SW480 (cell line): ENCODE measurements at regions not wholly inside any gene's neighbourhood (a gene's known extent, or its start where the extent isn't known, plus 50 kb on each side); places are given as distances from the start of the nearest gene placed in this dataset.

ENCODE experiments used
- DNase-seq: peaks from one replicate; pipeline ENCODE4 v3.0.0-alpha.2; 2016; ENCODE audit warnings: low spot score

DNA sequence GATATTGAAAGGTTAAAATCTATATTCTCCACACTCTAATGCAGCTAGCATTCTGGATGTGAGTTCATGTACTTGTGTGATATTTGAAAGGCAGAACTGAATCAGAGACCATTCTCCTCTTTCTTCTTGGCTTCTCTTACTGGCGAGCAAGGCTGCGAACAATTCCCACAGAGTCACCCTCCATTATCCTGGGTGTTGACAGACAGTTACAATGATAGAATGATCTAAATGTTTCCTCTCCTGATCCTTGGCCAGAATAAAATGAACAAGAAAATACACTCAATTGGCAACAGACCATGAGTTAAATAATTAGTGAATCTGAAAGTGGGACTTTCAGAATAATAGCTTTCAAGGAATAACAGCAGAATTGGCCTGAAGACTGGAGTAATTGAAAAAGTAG, 342.8 kb downstream of the RAPGEF2 start:
- DNase-seq = no peak

DNA sequence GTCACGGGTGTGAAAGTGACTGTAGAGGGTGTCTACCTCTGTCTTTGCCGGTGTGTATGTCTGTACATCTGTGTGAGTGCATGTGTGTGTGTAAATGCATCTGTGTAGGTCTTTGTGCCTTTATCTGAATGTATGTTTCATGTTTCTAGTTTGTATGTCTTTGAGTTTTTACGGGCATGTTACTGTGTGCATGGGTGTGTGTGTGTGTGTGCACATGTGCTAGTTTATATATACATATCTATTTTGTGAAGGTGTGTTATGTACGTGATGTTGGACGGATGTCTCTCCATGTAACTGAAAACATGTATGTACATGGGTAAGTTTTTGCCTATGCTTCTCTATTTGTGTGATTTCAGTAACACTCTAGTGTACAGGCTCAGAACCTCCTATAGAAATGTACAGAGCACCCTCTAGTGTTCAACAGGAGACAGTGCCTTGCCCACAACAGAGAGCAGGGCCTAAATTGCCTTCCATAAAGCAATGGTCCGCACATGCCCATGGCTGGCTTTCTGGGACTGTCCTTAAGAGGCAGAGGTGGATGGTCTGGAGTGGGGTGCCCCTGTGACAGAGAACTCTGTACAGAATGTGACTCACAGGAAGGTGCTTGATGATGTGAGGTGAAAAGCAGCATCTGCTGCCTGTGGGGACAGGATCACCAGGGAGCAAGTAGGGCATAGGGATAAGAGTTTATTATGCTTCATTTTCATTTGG, 343.5 kb downstream of the RAPGEF2 start:
- DNase-seq = peak; percentile 72

DNA sequence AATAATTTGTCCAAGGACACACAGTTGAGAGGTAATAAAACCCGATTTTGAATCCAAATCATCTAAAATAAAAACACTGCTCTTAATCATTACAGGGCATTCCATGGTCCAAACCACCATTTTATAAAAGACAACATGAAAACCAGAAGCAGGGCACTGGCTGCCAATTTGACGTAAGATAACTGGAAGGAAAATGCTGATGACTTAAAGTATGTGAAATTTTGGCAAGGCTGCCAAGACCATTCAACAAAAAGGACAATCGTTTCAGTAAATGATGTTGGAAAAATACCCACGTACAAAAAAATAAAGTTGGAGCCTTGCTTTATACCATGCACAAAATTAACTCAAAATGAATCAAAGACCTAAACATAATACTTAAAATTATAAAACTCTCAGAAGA, 344.4 kb downstream of the RAPGEF2 start:
- no peak for DNase-seq

DNA sequence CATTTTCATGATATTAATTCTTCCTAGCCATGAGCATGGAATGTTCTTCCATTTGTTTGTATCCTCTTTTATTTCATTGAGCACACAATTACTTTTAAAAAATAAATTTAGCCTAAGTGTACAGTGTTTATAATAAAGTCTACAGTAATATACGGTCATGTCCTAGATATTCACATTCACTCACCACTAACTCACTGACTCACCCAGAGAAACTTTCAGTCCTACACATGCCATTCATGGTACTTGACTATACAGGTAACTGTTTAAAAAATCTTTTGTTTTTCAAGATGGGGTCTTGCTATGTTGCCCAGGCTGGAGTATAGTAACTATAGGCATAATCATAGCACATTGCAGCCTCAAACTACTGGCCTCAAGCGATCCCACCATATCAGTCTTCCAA, 348.1 kb downstream of the RAPGEF2 start:
- DNase-seq = no peak

DNA sequence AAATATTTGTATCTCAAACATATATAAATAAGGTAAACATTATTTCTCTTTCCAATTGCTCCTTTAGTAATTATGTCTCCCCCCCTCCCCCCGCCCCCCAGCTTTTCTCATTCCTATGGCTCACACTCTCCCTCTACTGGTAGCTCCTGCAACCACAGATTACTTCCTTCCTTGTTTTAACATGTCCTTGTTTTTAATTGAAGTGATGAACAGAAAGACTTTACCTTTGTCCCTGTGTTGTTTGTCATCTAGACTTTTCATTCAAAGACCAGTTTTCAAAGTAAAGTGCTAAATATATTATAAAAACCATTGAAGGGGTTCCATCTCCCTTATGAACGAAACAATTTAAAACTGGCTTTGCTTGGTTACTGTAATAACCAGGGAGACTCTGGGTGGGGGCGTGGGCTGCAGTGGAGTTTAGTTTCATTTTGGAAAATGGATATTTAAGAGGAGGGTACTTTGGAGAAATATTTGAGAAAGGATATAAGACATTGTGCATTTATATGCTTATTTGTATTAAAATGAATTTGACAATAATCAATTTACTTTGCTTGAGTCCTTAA, 352.9 kb downstream of the RAPGEF2 start:
- DNase-seq = peak; percentile 25

DNA sequence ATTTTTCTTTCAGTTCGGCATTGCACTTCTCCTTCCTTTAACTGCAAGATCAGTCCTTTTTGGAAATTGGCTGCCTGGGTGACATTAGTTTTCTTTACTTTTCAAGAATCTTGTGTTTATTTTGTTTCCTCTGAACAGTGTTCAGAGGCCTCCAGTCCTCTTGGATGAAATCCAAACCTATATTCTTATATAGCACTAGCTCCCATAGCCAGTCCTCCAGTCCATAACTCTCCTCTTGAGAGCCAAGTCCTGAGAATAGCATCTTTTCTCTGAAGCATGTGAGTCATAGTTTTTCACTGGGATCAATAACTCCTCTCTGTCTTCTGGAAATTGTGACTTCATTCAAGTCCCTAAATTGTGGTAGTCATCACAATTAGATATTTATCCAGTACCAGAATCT, 357.5 kb downstream of the RAPGEF2 start:
- no peak for DNase-seq

DNA sequence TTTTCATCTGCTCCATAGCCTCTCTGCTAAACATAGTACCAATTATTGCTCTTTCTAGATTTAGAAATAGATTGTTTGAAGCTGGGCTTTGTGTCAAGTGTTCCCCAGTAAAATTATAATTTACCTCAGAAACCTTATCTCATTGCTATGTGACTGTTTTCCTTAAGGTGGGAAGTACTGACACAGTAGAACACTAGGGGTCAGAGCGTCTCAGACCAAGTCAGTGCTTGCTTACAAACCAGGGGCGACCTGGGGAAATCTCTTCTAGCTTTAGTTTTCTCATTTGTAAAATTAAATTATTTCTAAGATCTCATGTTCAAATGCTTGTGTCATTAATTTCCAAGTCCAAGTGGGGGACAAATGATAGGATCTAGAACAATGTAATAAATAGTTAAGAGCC, 360.4 kb downstream of the RAPGEF2 start:
- no peak for DNase-seq

DNA sequence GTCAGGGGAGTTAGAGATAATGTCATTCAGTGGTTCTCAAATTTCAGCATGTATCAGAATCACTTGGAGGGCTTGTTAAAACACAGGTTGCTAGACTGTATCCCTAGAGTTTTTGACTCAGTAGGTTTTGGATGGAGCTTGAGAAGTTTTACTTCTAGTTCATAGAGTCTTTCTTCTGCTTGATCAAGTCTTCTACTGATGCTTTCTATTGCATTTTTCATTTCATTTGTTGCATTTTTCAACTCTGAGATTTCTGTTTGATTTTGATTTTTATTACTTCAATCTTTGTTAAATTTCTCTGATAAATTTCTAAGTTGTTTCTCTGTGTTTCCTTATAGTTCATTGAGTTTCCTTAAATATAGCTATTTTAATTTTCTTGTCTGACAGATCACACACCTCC, 361.4 kb downstream of the RAPGEF2 start:
- DNase-seq = no peak

DNA sequence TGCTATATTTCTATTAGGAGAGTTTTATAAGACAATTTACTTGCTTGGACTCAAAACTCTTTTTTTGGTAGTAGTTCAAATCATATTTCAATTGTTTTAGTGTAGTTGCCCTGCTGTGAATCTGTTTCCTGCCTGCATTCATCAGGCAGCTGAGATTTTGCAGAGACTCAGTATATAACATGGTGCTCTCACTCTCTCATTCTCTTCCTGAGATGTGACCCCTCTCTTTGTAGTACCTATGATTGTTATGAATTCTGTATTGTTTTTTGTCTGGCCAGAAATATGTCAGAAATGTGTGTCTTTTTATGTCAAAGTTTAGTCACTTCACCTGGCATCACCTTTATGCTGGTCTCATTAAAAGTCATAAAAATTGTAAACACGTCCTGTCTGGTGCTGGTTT, 374.0 kb downstream of the RAPGEF2 start:
- DNase-seq = no peak

DNA sequence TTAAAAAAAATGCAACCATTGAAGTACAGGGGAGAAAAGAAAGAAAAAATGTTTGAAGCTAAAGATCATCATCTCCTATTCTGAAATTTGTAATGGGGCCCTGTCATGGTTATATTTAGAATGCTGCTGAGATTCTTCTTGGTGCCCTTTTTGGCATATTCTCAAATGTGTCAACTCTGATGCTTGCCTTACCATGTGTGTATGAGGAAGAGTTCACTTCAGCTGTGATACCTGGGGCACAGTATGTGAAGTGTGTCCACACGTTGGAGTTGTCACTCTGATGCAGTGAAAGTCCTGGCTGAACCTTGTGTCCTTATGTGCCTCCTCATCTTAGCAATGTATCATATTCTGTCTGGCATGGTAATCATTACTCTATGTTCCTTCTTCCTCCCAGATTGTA, 377.9 kb downstream of the RAPGEF2 start:
- no peak for DNase-seq

DNA sequence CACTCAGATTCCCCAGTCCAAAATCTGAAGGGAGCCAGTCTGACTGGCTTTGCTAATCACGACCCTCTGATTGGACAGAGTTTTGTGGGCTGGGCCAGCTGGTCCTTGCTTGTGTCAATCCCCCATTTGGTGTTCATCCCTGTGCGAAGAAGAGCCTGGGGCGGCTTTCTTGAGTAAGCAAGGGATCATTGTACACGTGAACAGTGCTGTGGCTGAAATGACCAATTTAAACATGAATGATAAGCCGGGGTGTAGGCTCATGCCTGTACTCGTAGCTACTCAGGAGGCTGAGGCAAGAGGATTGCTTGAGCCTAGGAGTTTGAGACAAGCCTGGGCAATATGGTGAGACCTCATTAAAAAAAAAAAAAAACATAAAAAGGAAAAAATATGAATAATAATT, 379.1 kb downstream of the RAPGEF2 start:
- DNase-seq = no peak

DNA sequence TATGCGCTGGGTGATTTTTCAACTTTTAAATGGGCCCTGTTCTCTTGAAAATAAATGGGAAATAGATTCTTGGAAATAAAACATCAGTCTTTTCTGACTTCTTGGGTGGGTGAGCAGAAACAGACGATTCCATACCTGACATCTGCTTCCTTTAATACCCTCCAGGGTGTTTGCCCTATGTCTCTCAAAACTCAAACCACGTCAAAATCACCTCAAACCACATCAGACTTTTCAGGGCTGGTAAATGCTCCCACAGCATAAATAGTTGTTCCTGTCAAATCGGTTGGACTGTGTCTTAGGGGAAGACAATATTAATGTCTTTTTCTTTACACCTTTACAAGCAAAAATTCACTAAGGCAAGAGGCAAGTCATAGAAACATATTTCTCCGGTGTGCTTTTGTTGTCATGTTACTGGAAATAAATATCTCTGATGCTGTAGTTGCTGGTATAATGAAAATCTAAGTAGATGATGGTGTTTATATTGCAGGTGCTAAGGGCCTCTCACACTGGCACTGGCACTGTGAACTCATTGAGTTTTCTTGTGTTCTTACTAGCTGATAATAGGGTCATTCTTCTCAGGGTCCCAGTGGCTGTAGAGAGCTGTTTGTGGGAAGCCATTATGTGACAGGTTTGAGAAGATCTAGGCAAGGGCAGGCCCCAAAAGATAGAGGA, 380.4 kb downstream of the RAPGEF2 start:
- DNase-seq = no peak

DNA sequence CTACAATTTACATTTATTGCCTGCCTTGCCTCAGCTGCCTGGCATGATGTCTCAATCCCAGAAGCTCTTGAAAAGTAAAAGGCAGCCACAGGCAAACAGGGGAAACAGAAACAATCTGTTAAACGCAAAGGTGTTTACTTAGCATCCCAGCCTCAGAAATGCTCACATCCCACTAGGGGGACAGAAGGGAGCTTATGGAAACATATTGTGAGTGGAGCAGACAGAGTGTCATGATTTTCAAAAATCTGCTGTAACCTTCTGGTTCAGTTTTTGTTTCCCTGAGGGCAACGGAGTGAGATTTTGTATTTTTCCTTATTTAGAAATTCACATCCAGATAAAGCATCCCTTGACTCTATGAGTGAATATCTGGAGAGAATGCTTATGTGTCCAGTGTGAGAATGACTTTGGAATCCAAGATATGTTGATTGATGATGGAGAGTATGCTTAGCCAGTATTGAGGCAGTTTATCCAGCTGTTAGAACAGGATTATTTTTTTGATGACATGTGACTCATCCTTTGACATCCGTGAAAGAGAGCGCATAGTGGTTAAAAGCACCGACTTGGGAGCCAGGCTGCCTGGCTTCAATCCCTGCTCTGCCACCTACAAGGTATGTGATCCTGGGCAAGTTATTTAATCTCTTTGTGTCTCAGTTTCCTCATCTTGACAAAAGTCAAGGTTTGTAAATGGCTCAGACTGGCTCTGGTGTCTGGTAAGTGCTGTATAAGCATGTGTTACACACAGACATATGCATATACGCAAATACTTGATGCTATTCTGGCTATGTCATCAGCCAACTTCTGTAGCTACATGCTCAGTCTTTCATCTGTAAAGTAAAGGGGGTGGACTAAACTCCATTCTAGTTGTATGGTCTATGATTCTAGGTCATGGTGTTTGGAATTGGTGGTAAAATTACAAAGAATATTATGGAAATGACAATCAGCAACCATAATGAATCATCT, 381.2 kb downstream of the RAPGEF2 start:
- no peak for DNase-seq

DNA sequence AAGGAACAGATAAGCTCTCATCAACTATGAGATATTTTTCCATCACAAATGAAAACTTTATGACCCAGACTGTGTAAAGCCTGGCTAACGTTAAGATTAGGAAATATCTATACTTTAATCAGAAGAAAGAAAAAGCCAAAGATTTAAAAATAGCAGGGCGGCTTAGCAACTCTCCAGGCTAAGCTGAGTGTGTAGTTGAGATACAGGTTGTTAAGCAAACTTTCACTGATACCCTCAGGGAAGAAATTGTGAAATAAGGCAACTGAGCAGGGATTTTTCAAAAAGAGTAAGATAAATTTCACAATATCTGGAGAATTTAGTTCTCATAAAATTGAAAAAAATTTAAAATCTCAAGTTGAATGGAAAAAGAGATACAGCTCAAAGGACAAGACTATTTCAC, 382.0 kb downstream of the RAPGEF2 start:
- no peak for DNase-seq

DNA sequence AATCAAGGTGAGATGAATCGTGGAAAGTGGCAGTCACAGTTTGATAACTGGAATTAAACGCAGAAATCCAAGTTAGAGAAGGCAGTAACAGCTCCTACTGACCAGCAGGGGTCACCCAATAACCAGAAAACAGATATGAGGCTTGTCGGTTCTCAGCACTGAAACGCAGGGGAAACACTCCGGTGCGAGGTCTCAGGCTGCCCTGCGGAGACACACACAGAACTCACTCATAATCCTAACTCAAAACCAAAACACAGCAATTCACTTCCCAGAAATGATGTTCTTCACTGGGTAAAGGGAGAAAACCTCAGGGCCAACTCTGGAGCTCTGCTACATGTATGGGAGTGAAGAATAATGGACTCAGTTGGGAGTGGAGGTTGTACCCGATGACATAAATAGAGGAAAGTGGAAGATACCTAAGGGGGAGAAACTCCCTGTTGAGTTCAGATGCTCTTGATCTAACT, 384.4 kb downstream of the RAPGEF2 start:
- DNase-seq = peak; percentile 62

DNA sequence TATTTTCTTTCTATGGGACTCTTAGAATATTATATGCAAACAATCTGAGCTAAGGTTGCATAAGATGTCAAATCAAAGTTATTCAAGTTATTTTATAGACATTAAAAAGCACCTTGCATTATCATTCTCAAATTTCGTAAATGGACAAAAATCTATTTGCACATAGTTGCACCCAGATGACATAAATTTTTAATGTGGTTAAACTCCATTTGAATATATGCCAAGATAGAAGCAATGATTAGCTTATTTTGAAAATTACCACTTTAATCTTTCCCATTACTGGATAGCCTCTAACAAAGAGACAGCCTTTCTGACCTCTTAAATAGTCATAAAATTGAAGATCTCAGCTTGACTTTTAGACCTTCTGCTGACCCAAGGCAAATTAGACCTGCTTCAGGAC, 386.8 kb downstream of the RAPGEF2 start:
- no peak for DNase-seq

DNA sequence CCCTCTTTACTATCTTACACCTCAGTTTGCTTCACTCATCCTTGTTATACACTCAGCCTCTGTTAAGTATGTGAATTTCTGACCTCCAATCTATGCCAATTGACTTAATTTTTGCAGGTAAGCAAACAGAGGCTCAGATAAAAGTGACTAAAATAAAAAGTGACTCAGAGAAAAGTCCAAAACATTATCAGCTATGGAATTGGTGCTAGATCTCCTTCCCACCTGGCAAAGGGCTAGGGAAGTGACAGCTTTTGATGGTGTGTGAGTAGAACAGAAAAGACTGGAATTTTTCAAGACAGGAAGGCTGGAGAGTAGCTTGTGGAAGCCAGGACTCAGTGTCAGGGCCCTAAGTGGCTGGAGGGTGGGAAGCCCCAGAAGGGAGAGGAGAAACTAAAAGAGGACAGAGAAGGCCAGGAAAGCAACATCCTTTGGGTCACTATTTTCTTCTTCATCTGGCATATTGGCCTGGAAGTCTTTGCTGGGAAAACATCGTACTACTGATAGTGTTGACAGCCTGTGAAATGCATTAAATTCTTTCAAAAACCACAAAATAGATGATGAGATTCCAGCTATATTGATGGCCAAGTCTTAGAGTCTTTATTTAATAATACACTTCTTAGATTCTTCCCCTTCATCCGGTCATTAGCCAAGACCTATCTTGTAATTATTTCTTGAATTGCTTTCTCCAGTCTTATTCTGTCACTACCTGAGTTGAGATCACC, 392.8 kb downstream of the RAPGEF2 start:
- no peak for DNase-seq

DNA sequence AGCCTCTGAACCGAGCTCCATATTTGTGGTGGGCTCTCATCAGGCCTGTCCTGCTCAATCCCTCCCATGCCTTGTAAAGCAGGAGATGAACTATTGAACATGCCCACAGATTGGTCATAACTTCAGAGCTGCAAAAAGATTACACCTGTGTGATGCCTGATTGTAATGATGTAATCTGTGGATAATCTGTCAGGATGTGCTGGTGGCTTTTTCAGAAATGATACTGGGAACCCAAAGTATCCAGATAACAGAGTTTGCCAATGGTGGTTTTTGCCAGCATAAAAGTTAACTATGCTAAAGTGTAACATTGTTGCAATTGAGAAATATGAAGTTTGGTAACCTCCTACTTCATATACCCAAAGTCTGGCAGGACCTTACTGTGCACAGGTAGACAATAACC, 393.4 kb downstream of the RAPGEF2 start:
- DNase-seq = no peak

DNA sequence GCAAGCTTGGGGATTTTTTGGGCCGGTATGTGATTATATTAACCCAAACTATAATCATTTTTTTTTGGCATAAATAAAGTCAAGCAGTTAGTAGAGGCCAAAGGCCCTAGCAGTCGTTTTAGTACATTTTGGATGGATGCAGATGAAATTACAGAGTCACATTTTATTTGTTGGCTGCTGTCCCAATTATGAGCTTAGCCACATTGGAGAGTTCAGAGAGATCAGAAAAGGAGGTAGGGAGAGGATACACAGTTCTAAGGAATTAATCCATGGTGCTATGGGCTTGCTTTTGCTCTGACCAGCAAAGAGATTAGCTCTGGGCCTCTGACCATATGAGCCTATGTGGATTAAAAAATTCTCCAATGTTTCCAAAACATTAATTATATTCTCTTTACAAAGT, 395.1 kb downstream of the RAPGEF2 start:
- no peak for DNase-seq

DNA sequence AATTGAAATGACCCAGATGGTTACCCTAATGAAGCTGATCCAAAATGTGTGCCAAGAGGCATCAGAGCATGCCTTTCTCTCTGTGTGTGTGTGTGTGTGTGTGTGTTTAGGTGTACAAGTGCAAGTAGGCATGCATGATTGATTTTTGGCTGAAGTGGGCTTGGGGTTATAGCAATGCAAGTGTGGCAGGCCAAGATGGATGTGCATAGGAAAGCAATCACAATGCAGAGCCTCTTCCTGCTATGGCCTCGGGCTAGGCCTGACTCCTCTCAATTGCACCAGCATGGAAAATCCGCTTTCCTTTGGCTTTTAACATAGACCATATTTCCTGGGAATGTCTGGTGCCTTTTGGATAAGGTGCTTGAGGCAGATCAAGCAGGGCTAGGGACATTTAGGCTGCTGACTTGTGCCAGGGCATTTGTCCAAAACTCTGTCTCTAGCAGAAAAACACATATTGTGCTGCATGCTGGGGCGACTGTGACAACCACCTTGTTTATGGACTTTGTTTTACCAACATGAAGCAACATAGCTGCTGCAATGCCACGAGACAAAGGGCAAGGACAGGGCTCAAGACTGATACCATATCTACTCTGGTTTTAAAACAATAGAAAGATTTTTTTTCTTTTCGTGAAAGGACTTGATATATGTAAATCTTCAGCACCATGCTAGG, 395.7 kb downstream of the RAPGEF2 start:
- DNase-seq = no peak

DNA sequence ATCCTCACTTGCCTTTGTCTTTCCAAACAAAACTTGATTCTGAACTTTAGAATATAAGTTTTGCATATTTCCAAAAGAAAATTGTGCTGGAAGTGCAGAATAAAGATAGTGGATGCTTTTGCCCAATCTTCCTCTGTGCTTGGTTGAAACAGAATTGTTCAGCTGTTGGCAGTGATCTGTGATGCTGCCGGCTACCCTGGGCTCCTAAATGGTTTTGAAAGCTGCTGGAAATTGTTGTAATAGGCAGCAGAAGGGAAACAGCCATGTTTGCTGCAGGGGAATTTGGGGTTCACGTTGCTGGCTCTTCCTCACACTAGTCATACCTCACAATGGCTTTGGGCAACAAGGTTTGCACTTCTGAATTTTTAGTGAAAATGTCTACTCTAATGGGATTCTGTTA, 398.0 kb downstream of the RAPGEF2 start:
- no peak for DNase-seq
